ENCODE measurements at regions not wholly inside any gene's neighbourhood (a gene's known extent, or its start where the extent isn't known, plus 50 kb on each side); places are given as distances from the start of the nearest gene placed in this dataset.

DNA sequence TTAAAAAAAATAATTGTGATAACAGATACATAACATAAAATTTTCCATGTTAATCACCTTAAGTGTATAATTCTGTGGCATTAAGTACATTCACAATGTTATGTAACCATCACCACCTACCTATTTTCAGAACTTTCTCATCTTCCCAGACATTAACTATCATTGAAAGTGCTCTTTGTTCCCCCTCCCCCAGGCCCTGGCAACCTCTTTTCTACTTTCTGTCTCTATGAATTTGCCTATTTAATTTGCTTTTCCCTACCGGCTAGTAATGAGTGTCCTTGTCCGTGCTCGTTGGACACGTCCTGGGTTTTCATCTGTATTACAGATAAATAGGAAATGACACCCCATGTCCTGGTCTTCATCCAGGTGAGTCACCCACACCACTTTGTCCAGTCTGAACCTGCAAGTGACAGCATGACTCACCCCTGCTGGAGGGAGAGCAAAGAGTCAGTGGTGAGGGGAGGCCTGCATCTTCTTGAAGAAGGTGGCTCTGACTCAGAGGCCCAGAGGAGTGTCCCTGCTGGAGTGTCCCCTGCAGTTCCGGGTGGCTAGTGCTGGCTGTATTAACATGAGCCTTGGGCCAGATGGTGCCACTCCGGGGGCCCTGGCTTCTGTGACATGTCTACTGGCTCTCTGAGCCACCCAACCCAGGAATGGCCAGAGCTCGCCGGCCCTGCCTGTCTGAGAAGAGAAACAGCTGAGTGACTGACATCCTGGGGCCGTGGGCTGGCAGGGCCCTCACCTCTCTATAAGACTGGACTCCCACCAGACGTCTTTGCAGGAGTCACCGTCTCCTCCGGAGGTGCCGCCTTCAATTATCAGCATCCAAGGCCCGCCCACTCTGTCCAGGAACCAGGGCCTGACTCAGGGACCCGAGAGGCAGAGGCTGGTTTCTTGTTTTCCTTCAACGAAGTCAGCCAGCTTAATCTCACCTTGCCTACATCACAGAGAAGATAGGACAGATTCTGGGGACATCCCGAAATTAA lies 503.2 kb upstream of the MKI67 start:
- H3K9me3 ChIP-seq: no peaks in the 10 kb centered on the region
- no peak for DNase-seq
- H3K27ac ChIP-seq: no peak overlapping the region
- WGBS, 3 donors: 81 to 86% (median 84%) methylated on average over 17 of the region's 17 CpGs
- no peaks in the 10 kb centered on the region for H3K36me3 ChIP-seq
- intact Hi-C loops (cut with DNase I): no loop called here
- TF ChIP-seq POLR2A (IDR thresholded peaks at IDR 0.05) (no peak), EP300 (IDR thresholded peaks at IDR 0.05) (no peak)
- TF ChIP-seq, protein P1, sequence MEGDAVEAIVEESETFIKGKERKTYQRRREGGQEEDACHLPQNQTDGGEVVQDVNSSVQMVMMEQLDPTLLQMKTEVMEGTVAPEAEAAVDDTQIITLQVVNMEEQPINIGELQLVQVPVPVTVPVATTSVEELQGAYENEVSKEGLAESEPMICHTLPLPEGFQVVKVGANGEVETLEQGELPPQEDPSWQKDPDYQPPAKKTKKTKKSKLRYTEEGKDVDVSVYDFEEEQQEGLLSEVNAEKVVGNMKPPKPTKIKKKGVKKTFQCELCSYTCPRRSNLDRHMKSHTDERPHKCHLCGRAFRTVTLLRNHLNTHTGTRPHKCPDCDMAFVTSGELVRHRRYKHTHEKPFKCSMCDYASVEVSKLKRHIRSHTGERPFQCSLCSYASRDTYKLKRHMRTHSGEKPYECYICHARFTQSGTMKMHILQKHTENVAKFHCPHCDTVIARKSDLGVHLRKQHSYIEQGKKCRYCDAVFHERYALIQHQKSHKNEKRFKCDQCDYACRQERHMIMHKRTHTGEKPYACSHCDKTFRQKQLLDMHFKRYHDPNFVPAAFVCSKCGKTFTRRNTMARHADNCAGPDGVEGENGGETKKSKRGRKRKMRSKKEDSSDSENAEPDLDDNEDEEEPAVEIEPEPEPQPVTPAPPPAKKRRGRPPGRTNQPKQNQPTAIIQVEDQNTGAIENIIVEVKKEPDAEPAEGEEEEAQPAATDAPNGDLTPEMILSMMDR (IDR thresholded peaks at IDR 0.05): no peak
- no peaks in the 10 kb centered on the region for H3K27me3 ChIP-seq
- H3K4me3 ChIP-seq: no peak overlapping the region
- H3K4me1 ChIP-seq (ENCODE audit: insufficient read depth): peaks cover 2% of the 10 kb centered on the region

DNA sequence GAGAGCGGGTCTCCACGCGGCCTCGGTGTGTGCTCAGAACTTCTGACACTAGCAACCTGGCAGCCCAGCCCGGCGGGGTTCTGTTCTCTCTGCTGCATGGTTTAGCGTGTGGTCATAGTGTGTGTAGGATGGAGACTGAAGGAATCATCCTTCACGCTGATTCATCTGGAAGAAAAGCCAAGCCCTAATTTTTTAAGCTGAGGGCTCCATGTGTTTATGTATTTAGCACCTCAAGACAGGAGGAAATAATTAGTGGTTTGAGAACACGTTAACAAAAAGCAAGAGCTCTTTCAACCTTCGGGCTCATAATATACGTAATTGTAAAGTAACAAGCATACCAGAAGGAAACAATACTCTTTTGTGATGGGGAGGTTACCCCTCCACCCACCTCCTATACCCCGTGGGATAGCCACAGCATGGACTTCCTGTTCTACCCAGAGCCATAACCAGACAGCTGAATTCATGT lies 504.6 kb upstream of the MKI67 start:
- Histone ChIP-seq H3K4me3 (no peak overlapping the region), H3K27ac (no peak overlapping the region), H3K4me1 (ENCODE audit: insufficient read depth) (peaks cover 2% of the 10 kb centered on the region), H3K9me3 (no peaks in the 10 kb centered on the region), H3K27me3 (no peaks in the 10 kb centered on the region), H3K36me3 (no peaks in the 10 kb centered on the region)
- TF ChIP-seq POLR2A (IDR thresholded peaks at IDR 0.05): no peak
- TF ChIP-seq, protein P1 (IDR thresholded peaks at IDR 0.05): no peak
- TF ChIP-seq EP300 (IDR thresholded peaks at IDR 0.05): no peak
- 72 to 77% (median 75%) methylated on average over 12 of the region's 12 CpGs for WGBS, 3 donors
- intact Hi-C loops (cut with DNase I): no loop called here
- no peak for DNase-seq

GRCh38 chr10:128631801-128632241 lies 505.6 kb upstream of the MKI67 start:
- no peaks in the 10 kb centered on the region for H3K9me3 ChIP-seq
- 16 to 20% (median 16%) methylated on average over 12 of the region's 12 CpGs for WGBS, 3 donors
- H3K36me3 ChIP-seq: no peaks in the 10 kb centered on the region
- no peak for DNase-seq
- peaks cover 2% of the 10 kb centered on the region for H3K4me1 ChIP-seq (ENCODE audit: insufficient read depth)
- TF ChIP-seq POLR2A (IDR thresholded peaks at IDR 0.05): no peak
- TF ChIP-seq, protein P1 (IDR thresholded peaks at IDR 0.05): no peak
- no peak for TF ChIP-seq EP300 (IDR thresholded peaks at IDR 0.05)
- no peak overlapping the region for H3K4me3 ChIP-seq
- no peaks in the 10 kb centered on the region for H3K27me3 ChIP-seq
- H3K27ac ChIP-seq: no peak overlapping the region
- intact Hi-C loops (cut with DNase I): no loop called here

GRCh38 chr10:128632694-128633093 lies 506.5 kb upstream of the MKI67 start:
- DNase-seq: no peak
- TF ChIP-seq EP300 (IDR thresholded peaks at IDR 0.05): no peak
- TF ChIP-seq, protein P1 (IDR thresholded peaks at IDR 0.05): no peak
- no peak for TF ChIP-seq POLR2A (IDR thresholded peaks at IDR 0.05)
- Histone ChIP-seq H3K36me3 (no peaks in the 10 kb centered on the region), H3K4me3 (no peak overlapping the region), H3K4me1 (ENCODE audit: insufficient read depth) (peaks cover 2% of the 10 kb centered on the region), H3K9me3 (no peaks in the 10 kb centered on the region), H3K27ac (no peak overlapping the region), H3K27me3 (no peaks in the 10 kb centered on the region)
- intact Hi-C loops (cut with DNase I): no loop called here
- WGBS, 3 donors: 93 to 98% (median 94%) methylated on average over 7 of the region's 7 CpGs

Measured in ovary (tissue), 7 donors.